Mesothelial cell of epicardium (in vitro differentiated cells): ENCODE measurements at regions not wholly inside any gene's neighbourhood (a gene's known extent, or its start where the extent isn't known, plus 50 kb on each side); places are given as distances from the start of the nearest gene placed in this dataset.

Experiments
- DNase-seq, 2 experiments: peaks; one replicate each; pipeline ENCODE4 v3.0.0; 2021; ENCODE audit warnings: low spot score in 2 of 2; ENCODE audit not compliant: unreplicated experiment in 2 of 2
- H3K27ac Mint-ChIP-seq: 2 replicates; pipeline ENCODE4 v1.8.0; 2021; ENCODE audit warnings: mixed read lengths
- H3K27me3 Mint-ChIP-seq: 2 replicates; pipeline ENCODE4 v1.8.0; 2021; ENCODE audit warnings: low read depth, mixed read lengths
- H3K36me3 Mint-ChIP-seq: 2 replicates; pipeline ENCODE4 v1.8.0; 2021; ENCODE audit warnings: mixed read lengths
- H3K4me1 Mint-ChIP-seq: 2 replicates; pipeline ENCODE4 v1.8.0; 2021; ENCODE audit warnings: mixed read lengths
- H3K4me3 Mint-ChIP-seq: 2 replicates; pipeline ENCODE4 v1.8.0; 2021; ENCODE audit warnings: mild to moderate bottlenecking, moderate library complexity, mixed read lengths
- H3K9me3 Mint-ChIP-seq: 2 replicates; pipeline ENCODE4 v1.8.0; 2021; ENCODE audit warnings: mixed read lengths
- TF ChIP-seq, protein P1 (sequence below): fragments of 200-600 bp; sonication (generic); IDR thresholded peaks from one replicate; pipeline ENCODE4 v1.5.0; 2021; ENCODE audit warnings: antibody characterized with exemption; ENCODE audit not compliant: unreplicated experiment

DNA sequence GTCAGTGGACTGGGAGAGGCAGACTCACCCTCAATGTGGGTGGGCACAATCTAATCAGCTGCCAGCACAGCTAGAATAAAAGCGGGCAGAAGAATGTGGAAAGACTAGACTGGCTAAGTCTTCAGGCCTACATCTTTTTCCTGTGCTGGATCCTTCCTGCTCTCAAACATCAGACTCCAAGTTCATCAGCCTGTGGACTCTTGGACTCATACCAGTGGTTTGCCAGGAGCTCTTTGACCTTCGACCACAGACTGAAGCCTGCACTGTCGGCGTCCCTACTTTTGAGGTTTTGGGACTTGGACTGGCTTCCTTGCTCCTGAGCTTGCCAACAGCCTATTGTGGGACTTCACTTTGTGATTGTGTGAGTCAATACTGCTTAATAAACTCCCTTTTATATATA lies 68.0 kb downstream of the CNTN3 start:
- no peak for DNase-seq
- TF ChIP-seq, protein P1, sequence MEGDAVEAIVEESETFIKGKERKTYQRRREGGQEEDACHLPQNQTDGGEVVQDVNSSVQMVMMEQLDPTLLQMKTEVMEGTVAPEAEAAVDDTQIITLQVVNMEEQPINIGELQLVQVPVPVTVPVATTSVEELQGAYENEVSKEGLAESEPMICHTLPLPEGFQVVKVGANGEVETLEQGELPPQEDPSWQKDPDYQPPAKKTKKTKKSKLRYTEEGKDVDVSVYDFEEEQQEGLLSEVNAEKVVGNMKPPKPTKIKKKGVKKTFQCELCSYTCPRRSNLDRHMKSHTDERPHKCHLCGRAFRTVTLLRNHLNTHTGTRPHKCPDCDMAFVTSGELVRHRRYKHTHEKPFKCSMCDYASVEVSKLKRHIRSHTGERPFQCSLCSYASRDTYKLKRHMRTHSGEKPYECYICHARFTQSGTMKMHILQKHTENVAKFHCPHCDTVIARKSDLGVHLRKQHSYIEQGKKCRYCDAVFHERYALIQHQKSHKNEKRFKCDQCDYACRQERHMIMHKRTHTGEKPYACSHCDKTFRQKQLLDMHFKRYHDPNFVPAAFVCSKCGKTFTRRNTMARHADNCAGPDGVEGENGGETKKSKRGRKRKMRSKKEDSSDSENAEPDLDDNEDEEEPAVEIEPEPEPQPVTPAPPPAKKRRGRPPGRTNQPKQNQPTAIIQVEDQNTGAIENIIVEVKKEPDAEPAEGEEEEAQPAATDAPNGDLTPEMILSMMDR, result no peak
- no peaks in the 10 kb centered on the region for H3K4me1 Mint-ChIP-seq
- H3K4me3 Mint-ChIP-seq, result no peak overlapping the region
- H3K27me3 Mint-ChIP-seq, result no peaks in the 10 kb centered on the region
- no peak overlapping the region for H3K27ac Mint-ChIP-seq
- H3K9me3 Mint-ChIP-seq, result peaks cover 3% of the 10 kb centered on the region
- no peaks in the 10 kb centered on the region for H3K36me3 Mint-ChIP-seq

DNA sequence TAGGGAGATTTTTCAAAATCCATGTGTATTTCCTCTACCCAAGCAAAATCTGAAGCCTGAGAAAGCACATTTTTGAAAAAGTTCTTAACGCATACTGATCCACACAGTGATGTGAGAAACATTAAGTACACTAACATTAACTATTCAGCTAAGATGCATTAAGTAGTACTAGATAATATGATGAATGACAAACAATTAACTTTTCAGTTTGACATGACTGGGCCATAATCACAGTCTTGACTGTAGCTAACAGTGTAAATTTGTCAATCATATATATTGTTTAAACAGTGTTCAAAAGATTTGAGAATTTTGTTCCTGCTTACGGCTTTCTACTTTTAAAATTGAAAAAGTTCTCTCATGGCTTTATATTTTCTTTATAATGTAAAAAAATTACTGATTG lies 72.0 kb downstream of the CNTN3 start:
- Mint-ChIP-seq H3K4me3 (no peak overlapping the region), H3K27ac (no peak overlapping the region), H3K27me3 (peaks cover 17% of the 10 kb centered on the region), H3K36me3 (no peaks in the 10 kb centered on the region), H3K4me1 (no peaks in the 10 kb centered on the region), H3K9me3 (no peaks in the 10 kb centered on the region)
- no peak for DNase-seq
- TF ChIP-seq, protein P1, result no peak

DNA sequence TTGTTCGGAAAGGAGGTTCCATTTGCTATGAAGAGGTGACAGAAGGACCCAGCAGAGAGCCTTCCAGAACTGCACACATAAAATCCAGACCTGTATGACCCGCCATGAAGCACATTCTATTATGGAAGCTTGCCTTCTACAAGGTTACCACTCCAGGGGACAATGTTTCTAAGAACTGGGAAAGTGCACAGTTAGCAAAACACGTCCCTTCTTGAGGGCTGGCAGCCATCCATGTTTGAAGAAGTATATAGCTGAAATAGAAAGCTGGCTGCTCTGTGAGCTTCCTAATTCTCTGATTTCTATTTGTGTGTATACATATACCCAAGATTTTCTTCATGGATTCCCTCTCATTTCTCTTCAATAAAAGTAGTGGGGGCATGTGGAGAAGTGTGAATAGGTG lies 74.6 kb downstream of the CNTN3 start:
- no peak overlapping the region for H3K4me3 Mint-ChIP-seq
- no peaks in the 10 kb centered on the region for H3K9me3 Mint-ChIP-seq
- no peaks in the 10 kb centered on the region for H3K4me1 Mint-ChIP-seq
- TF ChIP-seq, protein P1, result no peak
- H3K27me3 Mint-ChIP-seq, result peaks cover 26% of the 10 kb centered on the region
- no peak overlapping the region for H3K27ac Mint-ChIP-seq
- no peak for DNase-seq
- H3K36me3 Mint-ChIP-seq, result no peaks in the 10 kb centered on the region

DNA sequence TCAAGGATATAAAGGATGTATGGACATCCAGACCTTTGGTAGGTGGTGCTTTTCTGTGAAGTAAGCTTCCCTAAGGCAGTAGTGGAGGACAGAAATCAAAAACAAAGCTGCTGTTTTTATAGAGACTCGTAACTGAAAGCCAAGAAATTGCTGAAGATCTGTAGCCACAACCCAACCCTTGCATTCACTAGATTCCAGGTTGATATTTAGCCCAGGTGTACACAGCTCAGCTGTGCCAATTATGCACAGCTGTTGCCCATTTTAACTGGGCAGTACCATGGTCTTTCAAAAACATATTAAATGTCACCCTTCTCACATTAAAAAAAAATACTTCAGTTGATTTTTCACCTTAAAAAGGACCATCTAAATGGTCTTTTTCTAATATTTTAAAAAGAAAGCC lies 75.8 kb downstream of the CNTN3 start:
- H3K4me1 Mint-ChIP-seq, result no peaks in the 10 kb centered on the region
- H3K27ac Mint-ChIP-seq, result no peak overlapping the region
- TF ChIP-seq, protein P1, result no peak
- peaks cover 28% of the 10 kb centered on the region for H3K27me3 Mint-ChIP-seq
- H3K9me3 Mint-ChIP-seq, result no peaks in the 10 kb centered on the region
- H3K36me3 Mint-ChIP-seq, result no peaks in the 10 kb centered on the region
- DNase-seq, result no peak
- H3K4me3 Mint-ChIP-seq, result no peak overlapping the region

DNA sequence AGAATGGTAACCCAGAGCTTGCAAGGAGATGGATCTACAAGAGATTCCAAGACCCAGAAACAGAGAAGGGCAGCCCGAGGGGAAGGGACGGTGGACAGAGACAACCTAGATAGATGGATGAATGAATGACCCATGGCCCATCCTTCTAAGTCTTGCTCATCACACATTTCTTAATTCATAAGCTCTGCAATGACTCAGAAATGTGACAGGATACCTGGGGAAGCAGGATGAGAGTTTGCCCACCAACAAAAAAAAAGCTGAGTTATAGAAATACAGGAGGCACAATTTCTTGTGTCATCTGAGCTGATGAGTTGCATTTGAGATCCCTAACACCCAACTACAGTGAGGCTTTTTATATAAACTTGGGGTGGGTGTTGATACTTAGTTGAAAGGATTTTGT lies 76.6 kb downstream of the CNTN3 start:
- TF ChIP-seq, protein P1, result no peak
- no peaks in the 10 kb centered on the region for H3K36me3 Mint-ChIP-seq
- no peaks in the 10 kb centered on the region for H3K4me1 Mint-ChIP-seq
- H3K27ac Mint-ChIP-seq, result no peak overlapping the region
- peaks cover 30% of the 10 kb centered on the region for H3K27me3 Mint-ChIP-seq
- no peak for DNase-seq
- no peak overlapping the region for H3K4me3 Mint-ChIP-seq
- H3K9me3 Mint-ChIP-seq, result no peaks in the 10 kb centered on the region

DNA sequence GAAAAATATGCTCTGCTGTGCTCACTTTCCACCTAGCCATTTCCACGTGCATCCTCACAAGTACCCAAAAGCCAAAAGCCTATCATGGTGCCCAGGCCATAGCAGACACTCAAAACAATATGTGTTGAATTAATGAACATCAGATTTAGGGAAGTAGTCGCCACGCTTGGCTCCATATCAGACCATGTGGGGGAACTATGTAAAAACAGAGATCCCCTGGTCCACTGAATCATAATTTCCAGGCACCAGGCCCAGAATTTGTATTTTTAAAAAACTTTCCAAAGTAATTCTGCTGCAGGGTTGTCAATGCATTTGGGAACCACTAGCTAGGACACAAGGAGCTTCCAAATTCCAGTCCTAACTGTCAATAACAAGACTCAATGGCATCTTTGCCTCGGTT lies 77.3 kb downstream of the CNTN3 start:
- H3K27me3 Mint-ChIP-seq, result peaks cover 30% of the 10 kb centered on the region

More for the DNA sequence above, 77.3 kb downstream of the CNTN3 start:
- no peaks in the 10 kb centered on the region for H3K36me3 Mint-ChIP-seq
- H3K9me3 Mint-ChIP-seq, result no peaks in the 10 kb centered on the region
- H3K27ac Mint-ChIP-seq, result no peak overlapping the region
- TF ChIP-seq, protein P1, result no peak
- H3K4me3 Mint-ChIP-seq, result no peak overlapping the region
- H3K4me1 Mint-ChIP-seq, result no peaks in the 10 kb centered on the region
- DNase-seq, result no peak
